ENCODE measurements at regions not wholly inside any gene's neighbourhood (a gene's known extent, or its start where the extent isn't known, plus 50 kb on each side); places are given as distances from the start of the nearest gene placed in this dataset.

GRCh38 chr12:5099136-5099535 lies 55.5 kb downstream of the KCNA5 start:
- H3K4me1 ChIP-seq (ENCODE audit: control insufficient read depth, extremely low read depth, insufficient read depth, low read length): no peaks in the 10 kb centered on the region
- no peaks in the 10 kb centered on the region for H3K36me3 ChIP-seq (ENCODE audit: control insufficient read depth in 2 of 2, extremely low read depth in 1 of 2, insufficient read depth in 2 of 2, low read length in 2 of 2)
- ChIA-PET CTCF (no interaction called here), POLR2A (no interaction called here)
- H3K4me2 ChIP-seq (ENCODE audit: insufficient read depth, low read length): no peak overlapping the region
- no peaks in the 10 kb centered on the region for H3K9me1 ChIP-seq (replicated peaks; ENCODE audit: control insufficient read depth, extremely low read depth, insufficient read depth, low read length)
- H4K20me1 ChIP-seq (replicated peaks; ENCODE audit: control insufficient read depth, extremely low read depth, insufficient read depth, low read length): no peaks in the 10 kb centered on the region
- TF ChIP-seq MAX (IDR thresholded peaks at IDR 0.05; ENCODE audit: insufficient read depth, insufficient read length): no peak
- TF ChIP-seq EZH2 (IDR thresholded peaks at IDR 0.05; ENCODE audit: borderline replicate concordance, low read depth, low read length, severe bottlenecking): no peak
- TF ChIP-seq POLR2AphosphoS5 (IDR thresholded peaks at IDR 0.05; ENCODE audit: insufficient read depth, low read depth, low read length): no peak
- no peak for TF ChIP-seq CTCF (IDR thresholded peaks at IDR 0.05; ENCODE audit: extremely low read depth in 1 of 2, insufficient read depth in 1 of 2, low read depth in 1 of 2, low read length in 2 of 2)
- no peak for TF ChIP-seq GATA2 (IDR thresholded peaks at IDR 0.05; ENCODE audit: insufficient read depth, insufficient read length, low read depth, low read length)
- no peak for TF ChIP-seq JUN (IDR thresholded peaks at IDR 0.05; ENCODE audit: borderline replicate concordance, insufficient read depth, insufficient read length, low read depth)
- no peak for TF ChIP-seq MYC (IDR thresholded peaks at IDR 0.05; ENCODE audit: low read depth, low read length)
- TF ChIP-seq POLR2A (IDR thresholded peaks at IDR 0.05; ENCODE audit: low read depth, low read length): no peak
- no peak for TF ChIP-seq FOS (IDR thresholded peaks at IDR 0.05; ENCODE audit: borderline replicate concordance, insufficient read depth, low read length)
- dilution Hi-C loops (cut with MboI; ENCODE audit: extremely low pct_ligation_motif_present, low sequenced_read_pairs) (no loop called here), intact Hi-C loops (cut with micrococcal nuclease) (no loop called here)
- no peaks in the 10 kb centered on the region for H3K79me2 ChIP-seq (ENCODE audit: control insufficient read depth, insufficient read depth, low read length)
- no TSS peak for BruUV-seq (replicated peaks)
- H3K4me3 ChIP-seq (replicated peaks in 1 of 3; ENCODE audit: insufficient read depth in 1 of 3, low read depth in 1 of 3, low read length in 3 of 3): no peak overlapping the region
- DNase-seq (ENCODE audit: low read depth, low spot score): no peak
- H2AFZ ChIP-seq (ENCODE audit: low read depth, low read length): no peak overlapping the region
- no peak for FAIRE-seq
- H3K27ac ChIP-seq (ENCODE audit: insufficient read depth, low read depth, low read length): no peak overlapping the region
- no peak overlapping the region for H3K9ac ChIP-seq (replicated peaks; ENCODE audit: extremely low read depth, insufficient read depth, low read length)
- no peaks in the 10 kb centered on the region for H3K27me3 ChIP-seq (ENCODE audit: control insufficient read depth in 2 of 2, insufficient read depth in 2 of 2, low read length in 2 of 2)
- H3K9me3 ChIP-seq (replicated peaks; ENCODE audit: control insufficient read depth, insufficient read depth, low read length): no peaks in the 10 kb centered on the region

All from endothelial cell of umbilical vein (primary cell).